ENCODE measurements at regions not wholly inside any gene's neighbourhood (a gene's known extent, or its start where the extent isn't known, plus 50 kb on each side); places are given as distances from the start of the nearest gene placed in this dataset.

- Histone ChIP-seq H3K36me3 (no peaks in the 10 kb centered on the region), H3K4me3 (no peak overlapping the region), H3K9me3 (no peaks in the 10 kb centered on the region), H3K27ac (no peak overlapping the region), H3K4me1 (no peaks in the 10 kb centered on the region), H3K27me3 (no peaks in the 10 kb centered on the region)
- WGBS, 4 donors, result 79 to 96% (median 86%) methylated on average over 3 of the region's 3 CpGs
- TF ChIP-seq POLR2A (IDR thresholded peaks at IDR 0.05), result no peak
- TF ChIP-seq CTCF (IDR thresholded peaks at IDR 0.05), result no peak
- intact Hi-C loops (cut with DNase I), result no loop called here
- no peak for ATAC-seq
- no peak for DNase-seq
Observed at GRCh38 chr10:29067628-29068027, 221.2 kb upstream of the LYZL1 start.

GRCh38 chr10:29068302-29068701 lies 220.6 kb upstream of the LYZL1 start:
- DNase-seq (no peak), ATAC-seq (no peak)
- Histone ChIP-seq H3K36me3 (no peaks in the 10 kb centered on the region), H3K27me3 (no peaks in the 10 kb centered on the region), H3K4me1 (no peaks in the 10 kb centered on the region), H3K9me3 (no peaks in the 10 kb centered on the region), H3K27ac (no peak overlapping the region), H3K4me3 (no peak overlapping the region)
- intact Hi-C loops (cut with DNase I), result no loop called here
- TF ChIP-seq CTCF (IDR thresholded peaks at IDR 0.05), result no peak
- TF ChIP-seq POLR2A (IDR thresholded peaks at IDR 0.05), result no peak
- 53 to 100% (median 91%) methylated on average over 1 of the region's 1 CpG for WGBS, 4 donors

DNA sequence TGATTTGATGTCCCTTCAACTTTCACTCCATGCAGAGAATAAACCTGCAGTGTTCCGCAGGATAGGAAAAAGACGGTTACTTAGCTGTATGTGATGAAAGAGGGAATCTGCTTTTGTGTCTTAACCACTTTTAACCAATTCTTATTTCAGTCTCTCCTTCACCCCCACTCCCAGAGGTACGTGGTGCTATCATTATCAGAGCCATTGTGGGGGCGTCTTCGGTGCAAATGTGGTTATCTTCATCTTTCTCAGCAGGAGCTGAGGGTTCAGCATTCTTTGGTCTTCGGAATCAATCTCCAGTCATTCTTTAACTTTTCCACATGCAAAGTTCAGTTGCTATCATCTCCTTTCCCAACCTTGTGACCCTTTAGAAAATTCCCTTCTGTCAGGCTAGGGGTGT lies 219.9 kb upstream of the LYZL1 start:
- Histone ChIP-seq H3K4me1 (no peaks in the 10 kb centered on the region), H3K9me3 (no peaks in the 10 kb centered on the region), H3K27ac (no peak overlapping the region), H3K36me3 (no peaks in the 10 kb centered on the region), H3K4me3 (no peak overlapping the region), H3K27me3 (no peaks in the 10 kb centered on the region)
- TF ChIP-seq POLR2A (IDR thresholded peaks at IDR 0.05) (no peak), CTCF (IDR thresholded peaks at IDR 0.05) (no peak)
- 69 to 81% (median 80%) methylated on average over 6 of the region's 6 CpGs for WGBS, 4 donors
- intact Hi-C loops (cut with DNase I), result no loop called here
- no peak for ATAC-seq
- DNase-seq, result no peak

GRCh38 chr10:29069941-29070340 lies 218.9 kb upstream of the LYZL1 start:
- DNase-seq, result no peak
- no peak for ATAC-seq
- WGBS, 4 donors, result 76 to 87% (median 82%) methylated on average over 4 of the region's 4 CpGs

More at GRCh38 chr10:29069941-29070340, 218.9 kb upstream of the LYZL1 start:
- H3K4me1 ChIP-seq, result no peaks in the 10 kb centered on the region
- TF ChIP-seq POLR2A (IDR thresholded peaks at IDR 0.05), result no peak
- no peak for TF ChIP-seq CTCF (IDR thresholded peaks at IDR 0.05)
- H3K4me3 ChIP-seq, result no peak overlapping the region
- no peaks in the 10 kb centered on the region for H3K36me3 ChIP-seq
- intact Hi-C loops (cut with DNase I), result no loop called here
- H3K27ac ChIP-seq, result no peak overlapping the region
- no peaks in the 10 kb centered on the region for H3K27me3 ChIP-seq
- H3K9me3 ChIP-seq, result no peaks in the 10 kb centered on the region

Measured in heart left ventricle (tissue), 16 donors.